ENCODE measurements at regions not wholly inside any gene's neighbourhood (a gene's known extent, or its start where the extent isn't known, plus 50 kb on each side); places are given as distances from the start of the nearest gene placed in this dataset.

DNA sequence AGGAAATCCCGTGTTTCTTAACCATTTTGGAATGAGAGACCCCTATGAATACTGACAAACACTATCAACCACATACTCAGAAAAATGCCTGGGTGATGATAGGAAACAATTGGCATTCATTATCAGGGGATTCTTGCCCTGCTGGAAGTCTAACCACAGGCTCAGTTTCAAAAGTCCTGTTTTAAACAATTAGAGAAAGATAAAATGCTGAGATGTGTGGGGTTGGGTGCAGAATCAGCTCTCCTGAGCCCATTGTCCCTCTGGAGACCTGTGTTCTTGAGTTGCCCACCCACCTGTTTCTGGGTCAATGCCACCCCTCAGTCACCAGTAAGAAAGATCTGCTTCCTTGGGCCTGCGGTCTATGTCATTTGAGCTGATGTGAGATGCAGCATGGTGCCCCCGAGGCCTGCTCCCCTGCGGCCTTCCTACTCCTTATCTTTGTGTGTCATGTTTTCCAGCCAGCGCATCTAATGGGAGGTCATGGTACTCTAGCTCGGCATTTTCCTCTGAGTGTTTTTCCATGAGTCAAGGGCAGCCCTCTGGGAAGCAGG lies 130.3 kb upstream of the PLXNA2 start:
- Mint-ChIP-seq H3K9me3 (no peaks in the 10 kb centered on the region), H3K27ac (no peak overlapping the region), H3K4me3 (no peak overlapping the region), H3K27me3 (ENCODE audit: insufficient read depth, low read depth, poor library complexity) (peaks cover 5% of the 10 kb centered on the region), H3K36me3 (ENCODE audit: low read depth) (no peaks in the 10 kb centered on the region), H3K4me1 (peaks cover 13% of the 10 kb centered on the region)
- ATAC-seq = no peak; the same call in 2 of the 3 replicates
- H4K20me1 ChIP-seq (replicated peaks; ENCODE audit: insufficient read depth) = no peaks in the 10 kb centered on the region
- H3K27me3 ChIP-seq (ENCODE audit: insufficient read depth) = no peaks in the 10 kb centered on the region
- no peak overlapping the region for H3K27ac ChIP-seq (ENCODE audit: low read depth)
- no peaks in the 10 kb centered on the region for H3K36me3 ChIP-seq (ENCODE audit: insufficient read depth)
- no peak overlapping the region for H2AFZ ChIP-seq
- H3K9me2 ChIP-seq (ENCODE audit: insufficient read depth) = 0 out of 2 replicates have a peak, but pooled peaks cover 2% of the 10 kb centered on the region
- H3K4me1 ChIP-seq (ENCODE audit: insufficient read depth) = no peaks in the 10 kb centered on the region; the same call in none of the 2 replicates
- no peaks in the 10 kb centered on the region for H3K79me2 ChIP-seq (replicated peaks; ENCODE audit: insufficient read depth)
- H3K4me3 ChIP-seq = no peak overlapping the region
- H3F3A ChIP-seq (replicated peaks; ENCODE audit: low read depth) = no peaks in the 10 kb centered on the region
- H3K4me2 ChIP-seq = no peak overlapping the region
- no peak for DNase-seq (ENCODE audit: low spot score)
- TF ChIP-seq POLR2AphosphoS5 (IDR thresholded peaks at IDR 0.05; ENCODE audit: low read depth) = no peak
- TF ChIP-seq JUNB (IDR thresholded peaks at IDR 0.05; ENCODE audit: unreplicated experiment) = no peak
- no peak for TF ChIP-seq EZH2 (IDR thresholded peaks at IDR 0.05; ENCODE audit: low read depth, unreplicated experiment)
- TF ChIP-seq ZNF462 (CRISPR knock-in tag; IDR thresholded peaks at IDR 0.05) = no peak
- TF ChIP-seq EZH2phosphoT487 (IDR thresholded peaks at IDR 0.05; ENCODE audit: unreplicated experiment) = no peak
- TF ChIP-seq, protein P1, sequence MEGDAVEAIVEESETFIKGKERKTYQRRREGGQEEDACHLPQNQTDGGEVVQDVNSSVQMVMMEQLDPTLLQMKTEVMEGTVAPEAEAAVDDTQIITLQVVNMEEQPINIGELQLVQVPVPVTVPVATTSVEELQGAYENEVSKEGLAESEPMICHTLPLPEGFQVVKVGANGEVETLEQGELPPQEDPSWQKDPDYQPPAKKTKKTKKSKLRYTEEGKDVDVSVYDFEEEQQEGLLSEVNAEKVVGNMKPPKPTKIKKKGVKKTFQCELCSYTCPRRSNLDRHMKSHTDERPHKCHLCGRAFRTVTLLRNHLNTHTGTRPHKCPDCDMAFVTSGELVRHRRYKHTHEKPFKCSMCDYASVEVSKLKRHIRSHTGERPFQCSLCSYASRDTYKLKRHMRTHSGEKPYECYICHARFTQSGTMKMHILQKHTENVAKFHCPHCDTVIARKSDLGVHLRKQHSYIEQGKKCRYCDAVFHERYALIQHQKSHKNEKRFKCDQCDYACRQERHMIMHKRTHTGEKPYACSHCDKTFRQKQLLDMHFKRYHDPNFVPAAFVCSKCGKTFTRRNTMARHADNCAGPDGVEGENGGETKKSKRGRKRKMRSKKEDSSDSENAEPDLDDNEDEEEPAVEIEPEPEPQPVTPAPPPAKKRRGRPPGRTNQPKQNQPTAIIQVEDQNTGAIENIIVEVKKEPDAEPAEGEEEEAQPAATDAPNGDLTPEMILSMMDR (conservative IDR thresholded peaks at IDR 0.05; ENCODE audit: low read depth in 2 of 2) = no peak
- TF ChIP-seq NANOG (IDR thresholded peaks at IDR 0.05; ENCODE audit: borderline replicate concordance) = no peak
- TF ChIP-seq CREB1 (CRISPR knock-in tag; IDR thresholded peaks at IDR 0.05; ENCODE audit: low read depth) = no peak
- no peak for TF ChIP-seq REST (IDR thresholded peaks at IDR 0.05; ENCODE audit: unreplicated experiment)
- no peak for TF ChIP-seq ZNF331 (CRISPR knock-in tag; IDR thresholded peaks at IDR 0.05; ENCODE audit: low read depth)
- TF ChIP-seq ZNF114 (CRISPR knock-in tag; IDR thresholded peaks at IDR 0.05) = no peak
- TF ChIP-seq, protein P2, sequence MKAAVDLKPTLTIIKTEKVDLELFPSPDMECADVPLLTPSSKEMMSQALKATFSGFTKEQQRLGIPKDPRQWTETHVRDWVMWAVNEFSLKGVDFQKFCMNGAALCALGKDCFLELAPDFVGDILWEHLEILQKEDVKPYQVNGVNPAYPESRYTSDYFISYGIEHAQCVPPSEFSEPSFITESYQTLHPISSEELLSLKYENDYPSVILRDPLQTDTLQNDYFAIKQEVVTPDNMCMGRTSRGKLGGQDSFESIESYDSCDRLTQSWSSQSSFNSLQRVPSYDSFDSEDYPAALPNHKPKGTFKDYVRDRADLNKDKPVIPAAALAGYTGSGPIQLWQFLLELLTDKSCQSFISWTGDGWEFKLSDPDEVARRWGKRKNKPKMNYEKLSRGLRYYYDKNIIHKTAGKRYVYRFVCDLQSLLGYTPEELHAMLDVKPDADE (IDR thresholded peaks at IDR 0.05) = no peak
- TF ChIP-seq STAT1 (IDR thresholded peaks at IDR 0.05; ENCODE audit: unreplicated experiment) = no peak

Data from GM23338 (cell line).